WTC11 (cell line): ENCODE measurements at regions not wholly inside any gene's neighbourhood (a gene's known extent, or its start where the extent isn't known, plus 50 kb on each side); places are given as distances from the start of the nearest gene placed in this dataset.

Experiments used
- ATAC-seq: fragments of 200-7000 bp; cut with Tn5 transposase; 2 replicates; pipeline ENCODE4 v1.10.0; 2021; ENCODE audit warnings: mild to moderate bottlenecking, moderate library complexity
- CTCF ChIA-PET: fragments of 300-600 bp; sonication (Branson Sonifier 250); formaldehyde crosslinking; loops from one replicate; lab custom pipeline; 2021; ENCODE audit warnings: antibody characterized with exemption; lab: Charles Lee
- POLR2A ChIA-PET: fragments of 350-600 bp; sonication (Branson Sonifier 250); formaldehyde crosslinking; loops from one replicate; lab custom pipeline; 2021; ENCODE audit warnings: antibody characterized with exemption; lab: Charles Lee
- DNase-seq: peaks from one replicate; pipeline ENCODE4 v3.0.0; 2021; ENCODE audit warnings: low spot score
- H3K27ac Mint-ChIP-seq: 2 replicates; pipeline ENCODE4 v1.8.0; 2021; ENCODE audit warnings: mixed read lengths
- H3K27me3 Mint-ChIP-seq: 2 replicates; pipeline ENCODE4 v1.8.0; 2021; ENCODE audit warnings: low read depth, mild to moderate bottlenecking, moderate library complexity, mixed read lengths
- H3K36me3 Mint-ChIP-seq: 2 replicates; pipeline ENCODE4 v1.8.0; 2021; ENCODE audit warnings: mixed read lengths
- H3K4me1 Mint-ChIP-seq: 2 replicates; pipeline ENCODE4 v1.8.0; 2022; ENCODE audit warnings: mixed read lengths
- H3K4me3 Mint-ChIP-seq: 2 replicates; pipeline ENCODE4 v1.8.0; 2021; ENCODE audit warnings: mild to moderate bottlenecking, moderate library complexity, mixed read lengths
- H3K9me3 Mint-ChIP-seq: 2 replicates; pipeline ENCODE4 v1.8.0; 2021; ENCODE audit warnings: mixed read lengths
- CREM ChIP-seq: sonication (generic); formaldehyde crosslinking; IDR thresholded peaks from 2 replicates; pipeline ENCODE4 v1.8.1; 2022; ENCODE audit warnings: mild to moderate bottlenecking, missing genetic modification reagents, moderate library complexity
- E2F4 ChIP-seq: sonication (generic); formaldehyde crosslinking; IDR thresholded peaks from 2 replicates; pipeline ENCODE4 v1.8.1; 2022; ENCODE audit warnings: low read depth, mild to moderate bottlenecking, moderate library complexity, missing genetic modification reagents, borderline replicate concordance
- FOXK1 ChIP-seq: sonication (generic); formaldehyde crosslinking; IDR thresholded peaks from 2 replicates; pipeline ENCODE4 v1.8.0; 2022; ENCODE audit warnings: mild to moderate bottlenecking, moderate library complexity, missing genetic modification reagents
- FOXP1 ChIP-seq: sonication (generic); formaldehyde crosslinking; IDR thresholded peaks from 2 replicates; pipeline ENCODE4 v1.8.0; 2022; ENCODE audit warnings: missing genetic modification reagents, mild to moderate bottlenecking, moderate library complexity, borderline replicate concordance
- FOXP4 ChIP-seq: sonication (generic); formaldehyde crosslinking; IDR thresholded peaks from 2 replicates; pipeline ENCODE4 v1.8.0; 2022; ENCODE audit warnings: mild to moderate bottlenecking, missing genetic modification reagents
- JAZF1 ChIP-seq: fragments of 250-450 bp; sonication (Bioruptor Pico); IDR thresholded peaks from 2 replicates; pipeline ENCODE4 v1.9.0; 2021; ENCODE audit warnings: moderate library complexity, mild to moderate bottlenecking, inconsistent platforms
- NFATC4 ChIP-seq: fragments of 250-450 bp; sonication (Bioruptor Pico); IDR thresholded peaks from 2 replicates; pipeline ENCODE4 v1.9.0; 2021; ENCODE audit warnings: mild to moderate bottlenecking
- NR1H2 ChIP-seq: sonication (generic); formaldehyde crosslinking; IDR thresholded peaks from 2 replicates; pipeline ENCODE4 v1.9.0; 2021; ENCODE audit warnings: mild to moderate bottlenecking, moderate library complexity, missing genetic modification reagents
- PRDM15 ChIP-seq: sonication (generic); formaldehyde crosslinking; IDR thresholded peaks from 2 replicates; pipeline ENCODE4 v1.8.0; 2022; ENCODE audit warnings: missing genetic modification reagents
- RORB ChIP-seq: fragments of 250-450 bp; sonication (Bioruptor Pico); IDR thresholded peaks from 2 replicates; pipeline ENCODE4 v1.9.0; 2021; ENCODE audit warnings: mild to moderate bottlenecking
- SMAD4 ChIP-seq: sonication (generic); formaldehyde crosslinking; IDR thresholded peaks from 2 replicates; pipeline ENCODE4 v1.8.0; 2022; ENCODE audit warnings: mild to moderate bottlenecking, missing genetic modification reagents
- STAT6 ChIP-seq: sonication (generic); formaldehyde crosslinking; conservative IDR thresholded peaks from 2 replicates; pipeline ENCODE4 v1.8.1; 2023; ENCODE audit warnings: mild to moderate bottlenecking, low read depth, missing genetic modification reagents, moderate library complexity
- TEAD1 ChIP-seq: sonication (generic); formaldehyde crosslinking; IDR thresholded peaks from 2 replicates; pipeline ENCODE4 v1.8.0; 2022; ENCODE audit warnings: mild to moderate bottlenecking, missing genetic modification reagents
- ZBTB21 ChIP-seq: sonication (generic); formaldehyde crosslinking; IDR thresholded peaks from 2 replicates; pipeline ENCODE4 v1.8.1; 2023; ENCODE audit warnings: mild to moderate bottlenecking, missing genetic modification reagents, borderline replicate concordance
- ZBTB43 ChIP-seq: sonication (generic); formaldehyde crosslinking; IDR thresholded peaks from 2 replicates; pipeline ENCODE4 v1.8.1; 2023; ENCODE audit warnings: mild to moderate bottlenecking, missing genetic modification reagents
- ZNF219 ChIP-seq: sonication (generic); formaldehyde crosslinking; IDR thresholded peaks from 2 replicates; pipeline ENCODE4 v1.8.0; 2023; ENCODE audit warnings: missing genetic modification reagents, mild to moderate bottlenecking, borderline replicate concordance
- ZNF232 ChIP-seq: sonication (generic); formaldehyde crosslinking; IDR thresholded peaks from 2 replicates; pipeline ENCODE4 v1.8.0; 2022; ENCODE audit warnings: mild to moderate bottlenecking, missing genetic modification reagents
- TF ChIP-seq, protein P1 (sequence below): fragments of 250-450 bp; sonication (Bioruptor Pico); IDR thresholded peaks from 2 replicates; pipeline ENCODE4 v2.1.2; 2022; ENCODE audit warnings: mild to moderate bottlenecking, moderate library complexity

GRCh38 chr9:82457298-82457697, 468.7 kb downstream of the SPATA31D1 start:
- TF ChIP-seq ZNF219 (CRISPR knock-in tag) (no peak), CREM (CRISPR knock-in tag) (no peak), ZNF232 (no peak), ZBTB43 (CRISPR knock-in tag) (no peak)
- TF ChIP-seq, protein P1, sequence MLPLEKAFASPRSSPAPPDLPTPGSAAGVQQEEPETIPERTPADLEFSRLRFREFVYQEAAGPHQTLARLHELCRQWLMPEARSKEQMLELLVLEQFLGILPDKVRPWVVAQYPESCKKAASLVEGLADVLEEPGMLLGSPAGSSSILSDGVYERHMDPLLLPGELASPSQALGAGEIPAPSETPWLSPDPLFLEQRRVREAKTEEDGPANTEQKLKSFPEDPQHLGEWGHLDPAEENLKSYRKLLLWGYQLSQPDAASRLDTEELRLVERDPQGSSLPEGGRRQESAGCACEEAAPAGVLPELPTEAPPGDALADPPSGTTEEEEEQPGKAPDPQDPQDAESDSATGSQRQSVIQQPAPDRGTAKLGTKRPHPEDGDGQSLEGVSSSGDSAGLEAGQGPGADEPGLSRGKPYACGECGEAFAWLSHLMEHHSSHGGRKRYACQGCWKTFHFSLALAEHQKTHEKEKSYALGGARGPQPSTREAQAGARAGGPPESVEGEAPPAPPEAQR (CRISPR knock-in tag) = no peak
- ATAC-seq = no peak

GRCh38 chr9:82457891-82458290, 469.3 kb downstream of the SPATA31D1 start:
- peaks cover 14% of the 10 kb centered on the region for H3K4me1 Mint-ChIP-seq
- DNase-seq (no peak), ATAC-seq (no peak)
- no peaks in the 10 kb centered on the region for H3K27me3 Mint-ChIP-seq
- ChIA-PET POLR2A (no interaction called here), CTCF (interaction anchor here (1.4 to 2.3 kb wide), 2 partner anchors 9 to 149 kb away, joined by 11 to 15 read pairs; no protein-coding TSS in a partner anchor)
- no peaks in the 10 kb centered on the region for H3K9me3 Mint-ChIP-seq
- no peaks in the 10 kb centered on the region for H3K36me3 Mint-ChIP-seq
- no peak overlapping the region for H3K4me3 Mint-ChIP-seq
- no peak overlapping the region for H3K27ac Mint-ChIP-seq
- TF ChIP-seq JAZF1 (CRISPR knock-in tag) (no peak), PRDM15 (no peak), FOXK1 (CRISPR knock-in tag) (no peak), FOXP1 (CRISPR knock-in tag) (no peak), STAT6 (CRISPR knock-in tag) (no peak), E2F4 (CRISPR knock-in tag) (no peak), RORB (CRISPR knock-in tag) (no peak), NR1H2 (CRISPR knock-in tag) (no peak), SMAD4 (no peak), ZBTB21 (CRISPR knock-in tag) (no peak), FOXP4 (no peak), TEAD1 (CRISPR knock-in tag) (no peak), NFATC4 (CRISPR knock-in tag) (no peak)

More at GRCh38 chr9:82457298-82457697, 468.7 kb downstream of the SPATA31D1 start:
- H3K27ac Mint-ChIP-seq = no peak overlapping the region
- no peak overlapping the region for H3K4me3 Mint-ChIP-seq
- H3K27me3 Mint-ChIP-seq = no peaks in the 10 kb centered on the region
- ChIA-PET CTCF (interaction anchor here (0.7 to 2.3 kb wide), 4 partner anchors 10 to 1110 kb away, joined by 3 to 15 read pairs (median 8); no protein-coding TSS in a partner anchor), POLR2A (interaction anchor here (0.6 kb wide), 4 partner anchors 28 to 867 kb away, joined by 3 to 5 read pairs (median 4); no protein-coding TSS in a partner anchor)
- H3K36me3 Mint-ChIP-seq = no peaks in the 10 kb centered on the region
- H3K9me3 Mint-ChIP-seq = peaks cover 3% of the 10 kb centered on the region
- H3K4me1 Mint-ChIP-seq = peaks cover 14% of the 10 kb centered on the region
- no peak for DNase-seq
